ENCODE measurements at regions not wholly inside any gene's neighbourhood (a gene's known extent, or its start where the extent isn't known, plus 50 kb on each side); places are given as distances from the start of the nearest gene placed in this dataset.
"Not testable (repeated sequence)": the region's sequence is repeated elsewhere in the genome, so short reads cannot be mapped to it uniquely, and the experiment has no call there.

- TF ChIP-seq, protein P1, sequence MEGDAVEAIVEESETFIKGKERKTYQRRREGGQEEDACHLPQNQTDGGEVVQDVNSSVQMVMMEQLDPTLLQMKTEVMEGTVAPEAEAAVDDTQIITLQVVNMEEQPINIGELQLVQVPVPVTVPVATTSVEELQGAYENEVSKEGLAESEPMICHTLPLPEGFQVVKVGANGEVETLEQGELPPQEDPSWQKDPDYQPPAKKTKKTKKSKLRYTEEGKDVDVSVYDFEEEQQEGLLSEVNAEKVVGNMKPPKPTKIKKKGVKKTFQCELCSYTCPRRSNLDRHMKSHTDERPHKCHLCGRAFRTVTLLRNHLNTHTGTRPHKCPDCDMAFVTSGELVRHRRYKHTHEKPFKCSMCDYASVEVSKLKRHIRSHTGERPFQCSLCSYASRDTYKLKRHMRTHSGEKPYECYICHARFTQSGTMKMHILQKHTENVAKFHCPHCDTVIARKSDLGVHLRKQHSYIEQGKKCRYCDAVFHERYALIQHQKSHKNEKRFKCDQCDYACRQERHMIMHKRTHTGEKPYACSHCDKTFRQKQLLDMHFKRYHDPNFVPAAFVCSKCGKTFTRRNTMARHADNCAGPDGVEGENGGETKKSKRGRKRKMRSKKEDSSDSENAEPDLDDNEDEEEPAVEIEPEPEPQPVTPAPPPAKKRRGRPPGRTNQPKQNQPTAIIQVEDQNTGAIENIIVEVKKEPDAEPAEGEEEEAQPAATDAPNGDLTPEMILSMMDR (optimal IDR thresholded peaks at IDR 0.05 in 1 of 3, IDR thresholded peaks at IDR 0.05 in 1 of 3, conservative IDR thresholded peaks at IDR 0.05 in 1 of 3; ENCODE audit: extremely low read depth in 1 of 3, insufficient read depth in 2 of 3, low read length in 3 of 3) = not testable (repeated sequence)
- not testable (repeated sequence) for TF ChIP-seq EZH2 (IDR thresholded peaks at IDR 0.05; ENCODE audit: low read length)
These were observed 162.0 kb upstream of the FRG2C start for GRCh38 chr3:75502171-75502570.

All from keratinocyte (primary cell).